NB4 (cell line): ENCODE measurements at regions not wholly inside any gene's neighbourhood (a gene's known extent, or its start where the extent isn't known, plus 50 kb on each side); places are given as distances from the start of the nearest gene placed in this dataset.

ENCODE experiments used
- DNase-seq: peaks from one replicate; pipeline ENCODE4 v3.0.0; 2010; ENCODE audit warnings: low read depth
- H3K4me3 ChIP-seq: one replicate; pipeline ENCODE4 v1.5.1; 2011; ENCODE audit warnings: mild to moderate bottlenecking, low read depth, low read length, moderate library complexity
- MAX ChIP-seq: IDR thresholded peaks from 2 replicates; pipeline ENCODE4 v1.6.1; 2011; ENCODE audit warnings: low read depth, low read length
- MYC ChIP-seq: IDR thresholded peaks from 2 replicates; pipeline ENCODE4 v1.6.1; 2011; ENCODE audit warnings: low read depth, low read length
- POLR2A ChIP-seq: IDR thresholded peaks from 2 replicates; pipeline ENCODE4 v1.6.1; 2011; ENCODE audit warnings: mild to moderate bottlenecking; ENCODE audit not compliant: insufficient read length; ENCODE audit errors: extremely low read depth
- TF ChIP-seq, protein P1 (sequence below): IDR thresholded peaks from one replicate; pipeline ENCODE4 v1.5.1; 2012; ENCODE audit warnings: low read depth, low read length

GRCh38 chr1:232493869-232494268, 136.1 kb downstream of the SIPA1L2 start:
- no peak for DNase-seq
- TF ChIP-seq MYC (no peak), POLR2A (no peak), MAX (no peak)
- TF ChIP-seq, protein P1, sequence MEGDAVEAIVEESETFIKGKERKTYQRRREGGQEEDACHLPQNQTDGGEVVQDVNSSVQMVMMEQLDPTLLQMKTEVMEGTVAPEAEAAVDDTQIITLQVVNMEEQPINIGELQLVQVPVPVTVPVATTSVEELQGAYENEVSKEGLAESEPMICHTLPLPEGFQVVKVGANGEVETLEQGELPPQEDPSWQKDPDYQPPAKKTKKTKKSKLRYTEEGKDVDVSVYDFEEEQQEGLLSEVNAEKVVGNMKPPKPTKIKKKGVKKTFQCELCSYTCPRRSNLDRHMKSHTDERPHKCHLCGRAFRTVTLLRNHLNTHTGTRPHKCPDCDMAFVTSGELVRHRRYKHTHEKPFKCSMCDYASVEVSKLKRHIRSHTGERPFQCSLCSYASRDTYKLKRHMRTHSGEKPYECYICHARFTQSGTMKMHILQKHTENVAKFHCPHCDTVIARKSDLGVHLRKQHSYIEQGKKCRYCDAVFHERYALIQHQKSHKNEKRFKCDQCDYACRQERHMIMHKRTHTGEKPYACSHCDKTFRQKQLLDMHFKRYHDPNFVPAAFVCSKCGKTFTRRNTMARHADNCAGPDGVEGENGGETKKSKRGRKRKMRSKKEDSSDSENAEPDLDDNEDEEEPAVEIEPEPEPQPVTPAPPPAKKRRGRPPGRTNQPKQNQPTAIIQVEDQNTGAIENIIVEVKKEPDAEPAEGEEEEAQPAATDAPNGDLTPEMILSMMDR = no peak
- H3K4me3 ChIP-seq = no peak overlapping the region

- DNase-seq = no peak
- TF ChIP-seq, protein P1 = no peak
- TF ChIP-seq MAX = no peak
- no peak for TF ChIP-seq MYC
- TF ChIP-seq POLR2A = no peak
- no peak overlapping the region for H3K4me3 ChIP-seq
Observed at GRCh38 chr1:232489256-232489655, 140.7 kb downstream of the SIPA1L2 start.

- no peak for TF ChIP-seq POLR2A
- TF ChIP-seq MYC = no peak
- TF ChIP-seq, protein P1 = no peak
- no peak for TF ChIP-seq MAX
- no peak overlapping the region for H3K4me3 ChIP-seq
- DNase-seq = no peak
Observed at GRCh38 chr1:232487236-232487635, 142.7 kb downstream of the SIPA1L2 start.

GRCh38 chr1:232486454-232487207, 143.3 kb downstream of the SIPA1L2 start:
- DNase-seq = no peak
- TF ChIP-seq, protein P1 = no peak
- TF ChIP-seq POLR2A (no peak), MYC (no peak), MAX (no peak)
- H3K4me3 ChIP-seq = no peak overlapping the region

DNA sequence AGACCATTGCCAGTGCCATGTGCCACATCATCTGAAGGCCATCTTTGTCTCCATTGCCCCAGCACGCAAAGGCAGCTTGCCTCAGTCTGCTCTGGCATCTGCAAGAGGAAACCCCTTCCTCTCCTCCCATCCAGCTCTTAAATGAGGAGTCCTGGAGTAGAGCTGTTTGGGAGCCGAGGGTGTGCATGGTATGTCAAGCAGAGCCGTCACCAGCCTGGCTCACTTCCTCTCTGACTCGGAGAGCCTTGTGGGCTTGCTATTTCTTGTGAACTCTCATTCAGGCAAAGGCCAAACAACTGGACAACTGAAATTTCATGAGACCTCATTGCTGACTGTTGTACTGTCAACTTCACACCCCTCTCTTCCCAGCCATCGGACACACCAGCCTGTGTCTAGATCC, 143.9 kb downstream of the SIPA1L2 start:
- no peak for DNase-seq
- H3K4me3 ChIP-seq = no peak overlapping the region
- TF ChIP-seq POLR2A (no peak), MYC (no peak), MAX (no peak)
- TF ChIP-seq, protein P1 = no peak
